Medulla oblongata (tissue), 1 donor: ENCODE measurements at regions not wholly inside any gene's neighbourhood (a gene's known extent, or its start where the extent isn't known, plus 50 kb on each side); places are given as distances from the start of the nearest gene placed in this dataset.
"Not testable (repeated sequence)": the region's sequence is repeated elsewhere in the genome, so short reads cannot be mapped to it uniquely, and the experiment has no call there.

Experiments
- DNase-seq: peaks from one replicate; pipeline ENCODE4 v3.0.0-alpha.2; 2015; ENCODE audit errors: extremely low spot score

- not testable (repeated sequence) for DNase-seq
Observed at GRCh38 chr7:32816409-32816948, 75.1 kb downstream of the KBTBD2 start.

GRCh38 chr7:32814779-32815178 is 76.8 kb downstream of the KBTBD2 start:
- DNase-seq: not testable (repeated sequence)

- DNase-seq: no peak
Observed at GRCh38 chr7:32809871-32810270, 81.7 kb downstream of the KBTBD2 start.

GRCh38 chr7:32809347-32809746 is 82.2 kb downstream of the KBTBD2 start:
- DNase-seq: no peak

- no peak for DNase-seq
Observed at GRCh38 chr7:32803406-32804141, 88.0 kb downstream of the KBTBD2 start.

GRCh38 chr7:32802305-32802910 is 89.2 kb downstream of the KBTBD2 start:
- no peak for DNase-seq

GRCh38 chr7:32793053-32793452 is 98.5 kb downstream of the KBTBD2 start:
- not testable (repeated sequence) for DNase-seq

- peak; percentile 64 for DNase-seq
Observed at GRCh38 chr7:32790766-32791430, 100.7 kb downstream of the KBTBD2 start.

- not testable (repeated sequence) for DNase-seq
Observed at GRCh38 chr7:32789266-32789665, 102.3 kb downstream of the KBTBD2 start.

- not testable (repeated sequence) for DNase-seq
Observed at GRCh38 chr7:32788174-32788573, 103.4 kb downstream of the KBTBD2 start.

- peak; percentile 84 for DNase-seq
Observed at GRCh38 chr7:32785365-32785944, 106.1 kb downstream of the KBTBD2 start.

- DNase-seq: not testable (repeated sequence)
Observed at GRCh38 chr7:32779895-32780294, 111.7 kb downstream of the KBTBD2 start.

- no peak for DNase-seq
Observed at GRCh38 chr7:32779167-32779566, 112.4 kb downstream of the KBTBD2 start.

- DNase-seq: not testable (repeated sequence)
Observed at GRCh38 chr7:32777041-32777666, 114.4 kb downstream of the KBTBD2 start.

- not testable (repeated sequence) for DNase-seq
Observed at GRCh38 chr7:32776318-32776717, 115.2 kb downstream of the KBTBD2 start.

- peak; percentile 37 for DNase-seq
Observed at GRCh38 chr7:32775809-32776208, 115.8 kb downstream of the KBTBD2 start.

- peak; percentile 70 for DNase-seq
Observed at GRCh38 chr7:32774541-32774951, 117.0 kb downstream of the KBTBD2 start.

- DNase-seq: not testable (repeated sequence)
Observed at GRCh38 chr7:32768866-32769510, 122.6 kb downstream of the KBTBD2 start.

GRCh38 chr7:32768338-32768737 is 123.2 kb downstream of the KBTBD2 start:
- DNase-seq: not testable (repeated sequence)

- not testable (repeated sequence) for DNase-seq
Observed at GRCh38 chr7:32765649-32766251, 125.8 kb downstream of the KBTBD2 start.

GRCh38 chr7:32765185-32765584 is 126.4 kb downstream of the KBTBD2 start:
- DNase-seq: no peak
